Activated naive CD8-positive, alpha-beta T cell (primary cell): ENCODE measurements at regions not wholly inside any gene's neighbourhood (a gene's known extent, or its start where the extent isn't known, plus 50 kb on each side); places are given as distances from the start of the nearest gene placed in this dataset.
A peak's percentile ranks its signal among the peaks of the same experiment; 100 is the strongest.

Experiments
- H3K27ac Mint-ChIP-seq: one replicate; pipeline ENCODE4 v1.8.0; 2021; ENCODE audit warnings: mixed read lengths
- H3K27me3 Mint-ChIP-seq: one replicate; pipeline ENCODE4 v1.8.0; 2021; ENCODE audit warnings: mixed read lengths
- H3K36me3 Mint-ChIP-seq: one replicate; pipeline ENCODE4 v1.8.0; 2021; ENCODE audit warnings: mixed read lengths
- H3K4me1 Mint-ChIP-seq: one replicate; pipeline ENCODE4 v1.8.0; 2021; ENCODE audit warnings: low read depth, mixed read lengths
- H3K4me3 Mint-ChIP-seq: one replicate; pipeline ENCODE4 v1.8.0; 2021; ENCODE audit warnings: mild to moderate bottlenecking, mixed read lengths
- H3K9me3 Mint-ChIP-seq: one replicate; pipeline ENCODE4 v1.8.0; 2021; ENCODE audit warnings: low read depth, mixed read lengths

DNA sequence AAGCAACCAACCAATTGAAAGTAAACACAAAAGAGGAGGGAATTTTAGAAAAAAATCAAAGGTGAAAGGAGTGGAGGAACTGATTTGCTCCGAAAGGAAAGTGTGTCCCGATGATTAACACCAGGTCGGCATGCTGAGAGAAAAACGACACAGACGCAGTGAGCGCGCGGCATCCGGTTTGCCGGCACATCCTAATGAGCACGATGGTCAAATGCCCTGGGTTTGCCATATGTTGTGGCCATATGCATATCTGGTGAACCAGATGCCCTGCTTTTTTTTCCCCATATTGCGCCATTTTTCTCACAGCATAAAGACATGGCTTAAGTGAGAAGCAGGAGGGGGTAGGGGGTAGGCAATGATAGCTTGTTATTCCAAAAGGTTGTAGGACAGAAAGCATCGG is 626.7 kb downstream of the BCL11A start:
- no peaks in the 10 kb centered on the region for H3K27me3 Mint-ChIP-seq
- H3K27ac Mint-ChIP-seq: no peak overlapping the region
- H3K4me3 Mint-ChIP-seq: no peak overlapping the region
- H3K36me3 Mint-ChIP-seq: no peaks in the 10 kb centered on the region
- H3K9me3 Mint-ChIP-seq: no peaks in the 10 kb centered on the region
- H3K4me1 Mint-ChIP-seq: peaks cover 5% of the 10 kb centered on the region

DNA sequence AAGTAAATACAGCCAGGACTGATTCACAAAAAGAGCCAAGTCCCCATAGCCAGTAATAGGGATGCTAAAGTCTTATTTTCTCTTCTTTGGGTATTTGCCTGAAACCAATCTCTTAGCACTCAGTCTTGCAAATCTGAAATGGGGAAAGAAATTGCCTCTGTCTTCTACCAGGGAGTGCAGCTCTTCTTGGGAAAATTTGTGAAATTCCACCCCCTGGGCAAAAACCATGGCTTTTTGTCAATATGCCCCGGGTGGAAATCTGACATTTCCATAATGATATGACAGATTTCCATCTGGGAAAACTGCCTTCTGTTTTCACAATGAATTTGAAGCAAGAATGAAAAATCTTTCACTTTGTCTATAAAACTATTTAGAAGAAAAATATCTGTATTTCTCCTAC is 628.1 kb downstream of the BCL11A start:
- no peaks in the 10 kb centered on the region for H3K27me3 Mint-ChIP-seq
- H3K4me1 Mint-ChIP-seq: peaks cover 15% of the 10 kb centered on the region
- H3K36me3 Mint-ChIP-seq: no peaks in the 10 kb centered on the region
- H3K27ac Mint-ChIP-seq: no peak overlapping the region
- H3K9me3 Mint-ChIP-seq: no peaks in the 10 kb centered on the region
- H3K4me3 Mint-ChIP-seq: no peak overlapping the region

DNA sequence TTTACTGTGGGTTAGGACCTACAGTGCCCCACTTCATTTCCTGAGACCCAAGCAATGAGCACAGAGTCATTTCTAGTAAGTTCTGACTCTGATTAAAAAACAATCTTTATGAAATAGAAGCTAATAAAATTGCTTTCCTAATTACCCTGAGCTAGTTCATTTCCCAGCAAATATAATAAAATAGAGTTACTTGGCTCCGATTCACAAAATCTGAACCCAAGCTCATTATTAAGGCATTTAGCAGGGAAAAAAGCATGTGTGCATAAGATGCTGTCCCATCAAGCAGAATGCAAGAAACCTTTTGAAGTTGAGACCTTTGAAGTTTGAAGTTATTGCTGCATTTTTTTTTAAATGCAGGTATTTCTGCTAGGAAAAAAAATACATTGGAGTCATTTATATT is 629.1 kb downstream of the BCL11A start:
- no peak overlapping the region for H3K4me3 Mint-ChIP-seq
- H3K27ac Mint-ChIP-seq: no peak overlapping the region
- no peaks in the 10 kb centered on the region for H3K36me3 Mint-ChIP-seq
- no peaks in the 10 kb centered on the region for H3K9me3 Mint-ChIP-seq
- H3K4me1 Mint-ChIP-seq: peaks cover 24% of the 10 kb centered on the region
- no peaks in the 10 kb centered on the region for H3K27me3 Mint-ChIP-seq

DNA sequence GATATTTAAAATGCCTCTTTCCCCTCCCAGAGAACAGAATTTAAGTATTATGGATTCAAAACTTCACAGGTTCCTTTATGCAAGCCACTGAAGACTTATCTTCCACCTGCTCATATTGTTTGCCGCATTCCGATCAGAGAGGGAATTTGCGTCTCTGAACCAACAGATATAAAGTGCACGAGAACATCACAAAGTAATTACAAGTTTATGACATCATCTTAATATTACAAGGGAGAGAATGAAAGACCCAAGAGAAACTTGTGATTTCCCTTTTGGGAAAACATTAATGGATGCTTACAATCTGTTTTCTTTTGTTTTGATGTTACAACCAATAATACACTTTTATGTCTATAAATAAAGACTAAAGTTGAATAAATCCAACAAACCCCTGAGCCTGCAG is 631.0 kb downstream of the BCL11A start:
- Mint-ChIP-seq H3K27ac (no peak overlapping the region), H3K4me3 (no peak overlapping the region), H3K36me3 (no peaks in the 10 kb centered on the region), H3K27me3 (no peaks in the 10 kb centered on the region), H3K4me1 (peaks cover 25% of the 10 kb centered on the region), H3K9me3 (no peaks in the 10 kb centered on the region)

DNA sequence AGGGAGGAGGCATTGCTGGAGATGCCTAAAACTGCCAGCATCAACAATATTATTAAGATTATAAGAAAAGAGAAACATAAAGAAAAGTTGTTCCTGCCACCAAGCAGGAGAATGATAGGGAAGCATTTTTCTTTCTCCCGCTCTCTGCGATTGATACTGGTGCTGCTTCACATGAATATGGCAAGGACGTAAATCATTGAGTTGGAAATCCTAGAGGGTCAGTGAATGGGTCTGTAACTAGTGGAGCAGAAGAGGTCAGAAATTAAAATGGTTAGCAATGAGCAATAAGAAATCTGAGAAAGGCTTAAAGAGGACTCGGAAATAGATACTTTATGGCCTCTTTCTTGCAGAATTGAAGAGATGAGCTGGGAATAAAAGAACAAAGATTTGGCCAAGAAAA is 631.7 kb downstream of the BCL11A start:
- Mint-ChIP-seq H3K36me3 (no peaks in the 10 kb centered on the region), H3K9me3 (no peaks in the 10 kb centered on the region), H3K27me3 (no peaks in the 10 kb centered on the region), H3K4me1 (peaks cover 25% of the 10 kb centered on the region), H3K4me3 (no peak overlapping the region), H3K27ac (no peak overlapping the region)

DNA sequence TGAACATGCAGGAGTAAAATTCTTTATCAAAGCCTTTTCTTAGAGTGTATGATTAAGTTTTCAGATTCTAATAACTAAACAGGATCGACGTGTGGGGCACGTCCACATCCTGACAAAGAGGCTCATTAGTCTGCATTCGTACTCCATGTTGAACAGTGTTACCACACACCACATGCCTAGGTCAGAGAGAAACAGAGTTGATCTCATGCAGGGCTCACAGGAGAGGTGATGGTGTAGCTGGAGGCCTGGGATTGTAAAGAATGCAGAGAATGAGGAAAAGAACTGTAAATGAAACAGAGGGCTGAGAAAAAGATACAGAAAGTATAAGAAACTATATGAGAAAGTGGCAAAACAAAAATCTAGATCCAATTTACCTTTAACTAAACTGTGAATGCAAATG is 632.5 kb downstream of the BCL11A start:
- H3K9me3 Mint-ChIP-seq: no peaks in the 10 kb centered on the region
- no peaks in the 10 kb centered on the region for H3K36me3 Mint-ChIP-seq
- peaks cover 25% of the 10 kb centered on the region for H3K4me1 Mint-ChIP-seq
- no peak overlapping the region for H3K27ac Mint-ChIP-seq
- no peaks in the 10 kb centered on the region for H3K27me3 Mint-ChIP-seq
- no peak overlapping the region for H3K4me3 Mint-ChIP-seq

DNA sequence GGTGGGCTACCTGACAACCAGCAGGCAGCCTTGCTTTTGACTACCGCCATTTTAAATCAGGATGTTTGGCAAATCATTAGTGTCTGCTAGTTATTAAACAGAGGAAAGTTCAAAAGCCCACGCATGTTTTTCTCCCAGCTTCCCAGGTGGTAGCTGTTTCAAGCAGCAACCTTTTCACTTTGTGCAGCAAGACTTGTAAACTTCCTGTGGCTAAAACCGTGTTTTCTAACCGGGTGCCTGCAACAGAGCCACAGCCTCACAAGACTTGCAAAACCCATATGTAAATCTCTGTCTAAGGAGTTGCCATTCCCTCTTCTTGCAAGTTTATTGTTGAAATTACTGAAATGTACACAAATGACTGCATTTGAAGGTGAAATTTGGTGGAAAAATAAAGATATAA is 633.1 kb downstream of the BCL11A start:
- no peaks in the 10 kb centered on the region for H3K27me3 Mint-ChIP-seq
- H3K4me3 Mint-ChIP-seq: no peak overlapping the region
- no peaks in the 10 kb centered on the region for H3K36me3 Mint-ChIP-seq
- H3K9me3 Mint-ChIP-seq: no peaks in the 10 kb centered on the region
- no peak overlapping the region for H3K27ac Mint-ChIP-seq
- peaks cover 25% of the 10 kb centered on the region for H3K4me1 Mint-ChIP-seq

DNA sequence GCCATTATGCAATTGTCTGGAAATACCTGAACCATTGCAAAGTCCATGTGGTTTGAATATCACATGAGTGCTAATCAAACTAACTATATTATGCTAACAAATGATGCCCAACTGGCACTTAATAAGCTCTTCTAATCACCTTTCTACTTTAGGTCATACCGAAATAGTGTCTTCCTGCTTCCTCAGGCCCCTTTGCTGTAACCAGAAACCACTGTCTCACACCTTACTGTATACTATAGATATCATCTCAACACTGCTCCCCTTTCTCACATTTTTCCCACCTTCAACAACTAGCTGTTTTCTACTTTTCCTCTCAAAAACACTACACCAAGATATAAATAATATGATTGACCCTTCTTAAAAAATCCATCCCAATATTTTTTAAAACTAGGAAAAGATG is 633.9 kb downstream of the BCL11A start:
- Mint-ChIP-seq H3K4me3 (peak overlapping the region; percentile 0), H3K27ac (no peak overlapping the region), H3K9me3 (no peaks in the 10 kb centered on the region), H3K4me1 (peaks cover 25% of the 10 kb centered on the region), H3K27me3 (no peaks in the 10 kb centered on the region), H3K36me3 (no peaks in the 10 kb centered on the region)

DNA sequence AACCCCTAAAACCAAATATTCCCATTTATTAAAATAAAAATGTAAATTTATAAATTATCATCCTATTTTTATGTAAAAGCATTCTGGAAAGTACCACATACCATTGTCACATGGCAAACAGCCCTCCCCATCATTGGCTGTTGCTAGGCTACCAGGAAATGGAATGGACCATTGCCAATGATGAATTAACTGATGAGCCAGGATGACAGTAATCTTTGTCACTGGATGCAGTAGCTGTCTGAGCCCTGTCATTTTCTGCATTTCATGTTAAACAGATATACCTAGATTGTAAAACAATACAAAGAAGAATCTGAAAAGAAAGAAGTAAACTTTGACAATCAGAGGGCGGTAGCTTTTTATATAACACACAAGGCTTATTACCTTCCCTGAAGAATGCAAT is 641.4 kb downstream of the BCL11A start:
- Mint-ChIP-seq H3K4me1 (peaks cover 32% of the 10 kb centered on the region), H3K36me3 (no peaks in the 10 kb centered on the region), H3K27me3 (no peaks in the 10 kb centered on the region), H3K4me3 (no peak overlapping the region), H3K27ac (no peak overlapping the region), H3K9me3 (no peaks in the 10 kb centered on the region)

DNA sequence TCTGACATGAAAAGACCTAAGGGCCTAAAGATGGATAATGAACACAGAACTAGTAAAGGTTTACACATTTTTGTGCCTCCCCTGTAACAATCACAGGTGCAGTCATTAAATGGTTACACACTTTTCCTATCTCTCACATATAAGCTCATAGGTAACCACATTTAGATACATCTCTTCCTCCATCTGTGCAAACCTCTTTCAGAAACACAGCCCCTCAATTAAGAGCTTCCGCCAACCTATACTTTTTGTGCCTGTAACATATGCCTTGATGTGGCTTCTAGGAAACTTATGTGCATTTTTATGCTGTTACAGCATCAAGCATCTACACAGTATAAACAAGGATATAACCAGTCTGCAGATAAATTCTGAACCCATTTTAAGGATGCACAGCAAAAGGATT is 643.3 kb downstream of the BCL11A start:
- Mint-ChIP-seq H3K4me1 (peaks cover 32% of the 10 kb centered on the region), H3K9me3 (no peaks in the 10 kb centered on the region), H3K27me3 (no peaks in the 10 kb centered on the region), H3K27ac (no peak overlapping the region), H3K4me3 (no peak overlapping the region), H3K36me3 (peaks cover 3% of the 10 kb centered on the region)

DNA sequence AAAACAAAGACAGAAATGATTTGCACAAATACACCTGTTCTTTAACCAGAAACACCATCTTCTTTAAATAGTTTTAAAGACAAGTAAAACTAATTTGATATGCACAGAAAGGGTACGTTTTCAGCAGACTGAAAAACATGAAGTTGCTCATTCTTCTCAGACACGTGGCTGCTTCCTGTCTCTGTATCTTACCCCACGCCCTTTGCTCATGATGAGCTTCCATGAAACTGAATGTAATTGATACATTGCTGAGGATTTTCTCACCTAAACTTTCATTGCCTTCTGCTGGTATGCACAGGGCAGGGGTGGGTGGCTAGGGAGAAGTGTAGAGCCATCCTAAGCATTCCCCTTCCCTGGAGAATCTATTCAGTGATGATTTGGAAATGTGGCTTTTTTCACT is 644.3 kb downstream of the BCL11A start:
- H3K36me3 Mint-ChIP-seq: peaks cover 3% of the 10 kb centered on the region
- no peaks in the 10 kb centered on the region for H3K27me3 Mint-ChIP-seq
- no peak overlapping the region for H3K27ac Mint-ChIP-seq
- peaks cover 32% of the 10 kb centered on the region for H3K4me1 Mint-ChIP-seq
- no peak overlapping the region for H3K4me3 Mint-ChIP-seq
- H3K9me3 Mint-ChIP-seq: no peaks in the 10 kb centered on the region

DNA sequence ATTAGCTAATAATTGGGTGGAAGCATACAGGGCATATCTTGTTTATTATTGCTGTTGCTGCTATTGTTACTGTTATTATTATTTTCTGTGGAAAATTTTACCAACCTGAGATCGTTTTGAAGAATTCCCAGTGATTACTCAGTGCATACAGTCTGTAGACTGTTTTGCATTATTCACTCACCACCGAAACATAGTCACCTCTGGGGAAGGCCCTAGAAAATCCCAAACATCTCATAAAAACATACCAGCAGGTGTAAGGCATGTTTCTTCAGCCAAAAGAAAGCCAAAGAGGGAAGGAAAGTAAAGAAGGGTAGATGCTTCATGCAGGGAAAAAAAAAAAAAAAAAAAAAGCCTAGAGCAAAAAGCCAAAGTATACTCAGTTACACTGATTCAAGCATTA is 647.7 kb downstream of the BCL11A start:
- Mint-ChIP-seq H3K27ac (no peak overlapping the region), H3K9me3 (no peaks in the 10 kb centered on the region), H3K36me3 (peaks cover 3% of the 10 kb centered on the region), H3K4me1 (peaks cover 22% of the 10 kb centered on the region), H3K27me3 (no peaks in the 10 kb centered on the region), H3K4me3 (no peak overlapping the region)

DNA sequence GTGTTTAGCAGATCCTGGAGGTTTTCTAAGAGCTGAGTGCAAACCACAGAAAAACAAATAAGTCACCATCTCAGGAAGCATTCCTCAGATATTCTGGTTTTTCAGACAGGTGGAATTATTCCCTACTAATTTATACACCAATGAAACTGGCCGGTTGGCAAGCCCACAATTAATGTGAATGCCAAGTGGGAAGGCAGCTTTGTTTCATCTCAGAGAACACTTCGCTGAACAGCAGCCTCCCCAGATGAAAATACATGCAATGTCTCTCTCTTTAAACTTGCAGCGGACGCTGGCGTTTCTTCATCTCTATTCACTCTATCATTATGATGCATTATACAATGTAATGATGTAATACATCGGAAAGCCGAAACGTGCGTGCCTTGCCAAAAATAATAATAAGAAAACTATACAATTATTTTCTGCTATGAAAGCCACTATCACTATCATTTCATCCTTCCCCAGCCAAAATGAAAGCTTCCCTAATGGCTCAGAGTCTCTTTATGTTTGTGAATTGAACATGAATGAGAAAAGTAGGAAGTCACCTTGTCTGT is 649.4 kb downstream of the BCL11A start:
- no peaks in the 10 kb centered on the region for H3K9me3 Mint-ChIP-seq
- no peak overlapping the region for H3K4me3 Mint-ChIP-seq
- no peaks in the 10 kb centered on the region for H3K27me3 Mint-ChIP-seq
- H3K4me1 Mint-ChIP-seq: peaks cover 7% of the 10 kb centered on the region
- H3K27ac Mint-ChIP-seq: no peak overlapping the region
- H3K36me3 Mint-ChIP-seq: peaks cover 3% of the 10 kb centered on the region

DNA sequence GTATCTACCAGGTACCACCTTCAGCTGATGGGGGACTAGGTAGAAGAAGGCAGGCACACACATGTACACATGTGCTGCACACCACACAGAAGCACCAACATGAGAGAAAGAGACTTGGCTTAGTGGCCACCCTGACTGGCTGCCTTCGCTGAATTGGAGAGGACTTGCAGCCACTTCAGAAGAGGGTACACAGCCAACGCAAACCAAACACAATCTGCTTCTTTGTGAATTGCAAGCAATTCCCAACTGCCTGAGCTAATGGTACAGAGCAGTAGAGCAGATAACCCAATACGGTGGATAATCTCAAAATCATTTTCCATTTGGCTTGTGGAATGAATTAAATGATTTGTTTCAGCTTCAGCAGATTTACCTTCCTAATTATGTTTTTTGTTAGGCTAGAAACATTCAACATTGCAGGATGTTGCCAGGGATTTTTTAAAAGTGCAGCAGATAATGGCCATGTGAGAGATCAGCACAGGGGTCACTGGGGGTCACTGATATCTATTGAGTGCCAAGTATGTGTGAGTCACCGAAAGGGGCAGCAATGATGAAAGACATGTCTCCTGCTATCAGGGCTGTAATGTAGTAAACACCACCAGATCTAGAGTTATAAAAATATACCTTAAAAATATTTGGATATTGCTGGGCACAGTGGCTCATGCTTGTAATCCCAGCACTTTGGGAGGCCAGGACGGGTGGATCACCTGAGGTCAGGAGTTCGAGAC is 652.6 kb downstream of the BCL11A start:
- no peaks in the 10 kb centered on the region for H3K36me3 Mint-ChIP-seq
- H3K4me1 Mint-ChIP-seq: peaks cover 11% of the 10 kb centered on the region
- H3K4me3 Mint-ChIP-seq: no peak overlapping the region
- H3K9me3 Mint-ChIP-seq: peaks cover 1% of the 10 kb centered on the region
- no peak overlapping the region for H3K27ac Mint-ChIP-seq
- H3K27me3 Mint-ChIP-seq: no peaks in the 10 kb centered on the region

DNA sequence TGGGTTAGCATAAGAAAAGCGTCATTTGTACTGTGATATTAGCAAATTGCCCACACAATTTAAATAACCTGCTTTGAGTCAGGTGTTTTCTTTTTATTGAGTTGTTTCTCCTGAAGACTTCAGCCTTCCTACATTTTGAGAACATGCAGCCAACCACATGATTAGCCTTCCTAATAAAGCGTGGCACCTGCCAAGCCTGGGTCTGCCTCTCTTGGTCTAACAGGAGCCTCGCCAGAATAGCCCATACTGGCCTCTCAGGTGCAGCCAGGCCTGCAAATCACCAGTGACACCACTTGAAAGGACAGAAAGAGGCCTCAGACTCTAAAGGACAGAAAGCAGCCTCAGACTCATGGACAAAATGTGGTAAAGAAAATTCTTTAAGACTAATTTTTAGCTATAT is 653.8 kb downstream of the BCL11A start:
- no peak overlapping the region for H3K4me3 Mint-ChIP-seq
- H3K27me3 Mint-ChIP-seq: no peaks in the 10 kb centered on the region
- H3K4me1 Mint-ChIP-seq: peaks cover 11% of the 10 kb centered on the region
- no peak overlapping the region for H3K27ac Mint-ChIP-seq
- H3K9me3 Mint-ChIP-seq: peaks cover 7% of the 10 kb centered on the region
- H3K36me3 Mint-ChIP-seq: no peaks in the 10 kb centered on the region
